ENCODE measurements at regions not wholly inside any gene's neighbourhood (a gene's known extent, or its start where the extent isn't known, plus 50 kb on each side); places are given as distances from the start of the nearest gene placed in this dataset.

- TF ChIP-seq CTCF (conservative IDR thresholded peaks at IDR 0.05; ENCODE audit: low read depth, low read length) = no peak
- no peak for TF ChIP-seq EZH2 (IDR thresholded peaks at IDR 0.05; ENCODE audit: low read length, unreplicated experiment)
- no peak for TF ChIP-seq EZH2phosphoT487 (IDR thresholded peaks at IDR 0.05; ENCODE audit: borderline replicate concordance, low read length)
Observed at GRCh38 chr17:55873017-55873758, 122.3 kb downstream of the PCTP start.
